ENCODE measurements at regions not wholly inside any gene's neighbourhood (a gene's known extent, or its start where the extent isn't known, plus 50 kb on each side); places are given as distances from the start of the nearest gene placed in this dataset.

- ATAC-seq = no peak
- TF ChIP-seq POLR2AphosphoS5 (IDR thresholded peaks at IDR 0.05) (no peak), EP300 (IDR thresholded peaks at IDR 0.05) (no peak), POLR2A (IDR thresholded peaks at IDR 0.05) (no peak), CTCF (IDR thresholded peaks at IDR 0.05) (no peak)
- H3K9me3 ChIP-seq = peaks cover 0 to 13% (median 0%) of the 10 kb centered on the region in 3 donors
- H3K4me3 ChIP-seq = no peak overlapping the region
- no peaks in the 10 kb centered on the region for H3K27me3 ChIP-seq
- H3K27ac ChIP-seq = no peak overlapping the region
- no peaks in the 10 kb centered on the region for H3K4me1 ChIP-seq
- H3K36me3 ChIP-seq = no peaks in the 10 kb centered on the region
Observed at GRCh38 chr9:115349542-115349941, 231.6 kb upstream of the TNC start.

- no peak overlapping the region for H3K27ac ChIP-seq
- no peaks in the 10 kb centered on the region for H3K36me3 ChIP-seq
- no peaks in the 10 kb centered on the region for H3K4me1 ChIP-seq
- 67 to 74% methylated on average over 1 to 2 of the region's 2 CpGs for WGBS, 2 donors (ENCODE audit: low coverage in 1 of 2)
- ATAC-seq = no peak
- TF ChIP-seq POLR2A (IDR thresholded peaks at IDR 0.05) = no peak
- TF ChIP-seq POLR2AphosphoS5 (IDR thresholded peaks at IDR 0.05) = no peak
- TF ChIP-seq CTCF (IDR thresholded peaks at IDR 0.05) = no peak
- TF ChIP-seq EP300 (IDR thresholded peaks at IDR 0.05) = no peak
- peaks cover 0 to 13% (median 0%) of the 10 kb centered on the region in 3 donors for H3K9me3 ChIP-seq
- H3K4me3 ChIP-seq = no peak overlapping the region
- H3K27me3 ChIP-seq = no peaks in the 10 kb centered on the region
Observed at GRCh38 chr9:115350548-115350947, 232.6 kb upstream of the TNC start.

- Histone ChIP-seq H3K27ac (no peak overlapping the region), H3K36me3 (no peaks in the 10 kb centered on the region), H3K27me3 (no peaks in the 10 kb centered on the region), H3K4me3 (no peak overlapping the region), H3K9me3 (peaks cover 0 to 2% (median 0%) of the 10 kb centered on the region in 3 donors), H3K4me1 (no peaks in the 10 kb centered on the region)
- TF ChIP-seq POLR2A (IDR thresholded peaks at IDR 0.05) (no peak), EP300 (IDR thresholded peaks at IDR 0.05) (no peak), POLR2AphosphoS5 (IDR thresholded peaks at IDR 0.05) (no peak), CTCF (IDR thresholded peaks at IDR 0.05) (no peak)
- WGBS, 2 donors (ENCODE audit: low coverage in 1 of 2) = 50 to 95% methylated on average over 1 to 3 of the region's 3 CpGs
- ATAC-seq = no peak
Observed at GRCh38 chr9:115353681-115354080, 235.7 kb upstream of the TNC start.

GRCh38 chr9:115357821-115358220, 239.9 kb upstream of the TNC start:
- no peaks in the 10 kb centered on the region for H3K36me3 ChIP-seq
- no peaks in the 10 kb centered on the region for H3K4me1 ChIP-seq
- no peak overlapping the region for H3K27ac ChIP-seq
- ATAC-seq = no peak
- 50 to 54% methylated on average over 1 of the region's 1 CpG for WGBS, 2 donors (ENCODE audit: low coverage in 1 of 2)
- H3K4me3 ChIP-seq = no peak overlapping the region
- TF ChIP-seq POLR2A (IDR thresholded peaks at IDR 0.05) = no peak
- TF ChIP-seq CTCF (IDR thresholded peaks at IDR 0.05) = no peak
- no peak for TF ChIP-seq EP300 (IDR thresholded peaks at IDR 0.05)
- no peak for TF ChIP-seq POLR2AphosphoS5 (IDR thresholded peaks at IDR 0.05)
- H3K27me3 ChIP-seq = no peaks in the 10 kb centered on the region
- no peaks in the 10 kb centered on the region for H3K9me3 ChIP-seq

GRCh38 chr9:115359017-115359780, 241.2 kb upstream of the TNC start:
- Histone ChIP-seq H3K27me3 (no peaks in the 10 kb centered on the region), H3K9me3 (no peaks in the 10 kb centered on the region), H3K36me3 (no peaks in the 10 kb centered on the region), H3K4me3 (no peak overlapping the region), H3K4me1 (no peaks in the 10 kb centered on the region), H3K27ac (no peak overlapping the region)
- TF ChIP-seq EP300 (IDR thresholded peaks at IDR 0.05) (no peak), POLR2AphosphoS5 (IDR thresholded peaks at IDR 0.05) (no peak), POLR2A (IDR thresholded peaks at IDR 0.05) (no peak), CTCF (IDR thresholded peaks at IDR 0.05) (no peak)
- ATAC-seq = no peak
- WGBS, 2 donors (ENCODE audit: low coverage in 1 of 2) = 75 to 92% methylated on average over 3 to 5 of the region's 5 CpGs
